IgD-negative memory B cell (primary cell): ENCODE measurements at regions not wholly inside any gene's neighbourhood (a gene's known extent, or its start where the extent isn't known, plus 50 kb on each side); places are given as distances from the start of the nearest gene placed in this dataset.
"Not testable (repeated sequence)": the region's sequence is repeated elsewhere in the genome, so short reads cannot be mapped to it uniquely, and the experiment has no call there.

ENCODE experiments used
- H3K27ac Mint-ChIP-seq, 3 donors: one replicate each; pipeline ENCODE4 v1.8.0; 2020 to 2022; ENCODE audit warnings: mild to moderate bottlenecking in 3 of 3, mixed read lengths in 3 of 3, moderate library complexity in 1 of 3
- H3K27me3 Mint-ChIP-seq: one replicate; pipeline ENCODE4 v1.8.0; 2021; ENCODE audit warnings: mixed read lengths
- H3K36me3 Mint-ChIP-seq: one replicate; pipeline ENCODE4 v1.8.0; 2020; ENCODE audit warnings: mild to moderate bottlenecking, mixed read lengths
- H3K4me1 Mint-ChIP-seq, 3 donors: one replicate each; pipeline ENCODE4 v1.8.0; 2020 to 2022; ENCODE audit warnings: mixed read lengths in 3 of 3, mild to moderate bottlenecking in 1 of 3
- H3K4me3 Mint-ChIP-seq, 4 donors: one replicate each; pipeline ENCODE4 v1.8.0; 2020 to 2022; ENCODE audit warnings: mild to moderate bottlenecking in 4 of 4, mixed read lengths in 4 of 4, moderate library complexity in 3 of 4
- H3K9me3 Mint-ChIP-seq, 3 donors: one replicate each; pipeline ENCODE4 v1.8.0; 2020 to 2021; ENCODE audit warnings: mixed read lengths in 3 of 3, mild to moderate bottlenecking in 1 of 3

- H3K4me1 Mint-ChIP-seq: no peaks in the 10 kb centered on the region
- H3K4me3 Mint-ChIP-seq: no peak overlapping the region
- H3K27ac Mint-ChIP-seq: no peak overlapping the region
Measured at GRCh38 chrX:124719060-124719459, 372.7 kb downstream of the SH2D1A start.

GRCh38 chrX:124720532-124720931 is 374.2 kb downstream of the SH2D1A start:
- Mint-ChIP-seq H3K4me3 (no peak overlapping the region), H3K36me3 (no peaks in the 10 kb centered on the region), H3K9me3 (peaks cover 0 to 2% (median 1%) of the 10 kb centered on the region in 3 donors), H3K27me3 (peaks cover 1% of the 10 kb centered on the region), H3K4me1 (no peaks in the 10 kb centered on the region), H3K27ac (no peak overlapping the region)

More at GRCh38 chrX:124719060-124719459, 372.7 kb downstream of the SH2D1A start:
- H3K27me3 Mint-ChIP-seq: peaks cover 1% of the 10 kb centered on the region
- no peaks in the 10 kb centered on the region for H3K36me3 Mint-ChIP-seq
- peaks cover 0 to 2% (median 1%) of the 10 kb centered on the region in 3 donors for H3K9me3 Mint-ChIP-seq

- peaks cover 2% of the 10 kb centered on the region for H3K27me3 Mint-ChIP-seq
- H3K27ac Mint-ChIP-seq: no peak overlapping the region
- no peaks in the 10 kb centered on the region for H3K36me3 Mint-ChIP-seq
- no peak overlapping the region for H3K4me3 Mint-ChIP-seq
- H3K4me1 Mint-ChIP-seq: peaks cover 0 to 1% (median 0%) of the 10 kb centered on the region in 3 donors
- peaks cover 0 to 2% (median 1%) of the 10 kb centered on the region in 3 donors for H3K9me3 Mint-ChIP-seq
Measured at GRCh38 chrX:124725502-124725901, 379.1 kb downstream of the SH2D1A start.

GRCh38 chrX:124726292-124726691 is 379.9 kb downstream of the SH2D1A start:
- H3K27me3 Mint-ChIP-seq: peaks cover 2% of the 10 kb centered on the region
- peaks cover 0 to 2% (median 1%) of the 10 kb centered on the region in 3 donors for H3K9me3 Mint-ChIP-seq
- no peak overlapping the region for H3K27ac Mint-ChIP-seq
- no peak overlapping the region for H3K4me3 Mint-ChIP-seq
- peaks cover 0 to 1% (median 0%) of the 10 kb centered on the region in 3 donors for H3K4me1 Mint-ChIP-seq
- no peaks in the 10 kb centered on the region for H3K36me3 Mint-ChIP-seq

- Mint-ChIP-seq H3K4me3 (no peak overlapping the region), H3K9me3 (peaks cover 0 to 2% (median 1%) of the 10 kb centered on the region in 3 donors), H3K4me1 (peaks cover 0 to 1% (median 0%) of the 10 kb centered on the region in 3 donors), H3K27ac (no peak overlapping the region), H3K36me3 (no peaks in the 10 kb centered on the region), H3K27me3 (peaks cover 2% of the 10 kb centered on the region)
Measured at GRCh38 chrX:124726881-124727280, 380.5 kb downstream of the SH2D1A start.

GRCh38 chrX:124736553-124737270 is 390.3 kb downstream of the SH2D1A start:
- H3K4me3 Mint-ChIP-seq: no peak overlapping the region
- no peaks in the 10 kb centered on the region for H3K27me3 Mint-ChIP-seq
- no peaks in the 10 kb centered on the region for H3K4me1 Mint-ChIP-seq
- H3K36me3 Mint-ChIP-seq: no peaks in the 10 kb centered on the region
- H3K27ac Mint-ChIP-seq: no peak overlapping the region
- H3K9me3 Mint-ChIP-seq: peaks cover 0 to 4% (median 2%) of the 10 kb centered on the region in 3 donors

- Mint-ChIP-seq H3K4me3 (no peak overlapping the region), H3K4me1 (no peaks in the 10 kb centered on the region), H3K27me3 (no peaks in the 10 kb centered on the region), H3K36me3 (no peaks in the 10 kb centered on the region), H3K9me3 (peaks cover 0 to 2% (median 0%) of the 10 kb centered on the region in 3 donors), H3K27ac (no peak overlapping the region)
Measured at GRCh38 chrX:124737771-124738170, 391.4 kb downstream of the SH2D1A start.

GRCh38 chrX:124747295-124747694 is 400.9 kb downstream of the SH2D1A start:
- no peak overlapping the region for H3K27ac Mint-ChIP-seq
- no peak overlapping the region for H3K4me3 Mint-ChIP-seq
- no peaks in the 10 kb centered on the region for H3K36me3 Mint-ChIP-seq
- no peaks in the 10 kb centered on the region for H3K4me1 Mint-ChIP-seq
- no peaks in the 10 kb centered on the region for H3K27me3 Mint-ChIP-seq
- no peaks in the 10 kb centered on the region for H3K9me3 Mint-ChIP-seq

GRCh38 chrX:124764354-124764753 is 418.0 kb downstream of the SH2D1A start:
- H3K27me3 Mint-ChIP-seq: no peaks in the 10 kb centered on the region
- peaks cover 0 to 2% (median 1%) of the 10 kb centered on the region in 3 donors for H3K9me3 Mint-ChIP-seq
- H3K27ac Mint-ChIP-seq: no peak overlapping the region
- H3K36me3 Mint-ChIP-seq: no peaks in the 10 kb centered on the region
- no peak overlapping the region for H3K4me3 Mint-ChIP-seq
- no peaks in the 10 kb centered on the region for H3K4me1 Mint-ChIP-seq

- no peaks in the 10 kb centered on the region for H3K4me1 Mint-ChIP-seq
- H3K9me3 Mint-ChIP-seq: peaks cover 0 to 2% (median 0%) of the 10 kb centered on the region in 3 donors
- H3K27ac Mint-ChIP-seq: no peak overlapping the region
- no peaks in the 10 kb centered on the region for H3K27me3 Mint-ChIP-seq
- no peaks in the 10 kb centered on the region for H3K36me3 Mint-ChIP-seq
- H3K4me3 Mint-ChIP-seq: no peak overlapping the region
Measured at GRCh38 chrX:124769166-124769565, 422.8 kb downstream of the SH2D1A start.

- H3K4me1 Mint-ChIP-seq: no peaks in the 10 kb centered on the region
- H3K4me3 Mint-ChIP-seq: no peak overlapping the region
- H3K27ac Mint-ChIP-seq: no peak overlapping the region
- H3K36me3 Mint-ChIP-seq: no peaks in the 10 kb centered on the region
- peaks cover 0 to 3% (median 2%) of the 10 kb centered on the region in 3 donors for H3K9me3 Mint-ChIP-seq
- no peaks in the 10 kb centered on the region for H3K27me3 Mint-ChIP-seq
Measured at GRCh38 chrX:124771292-124771691, 424.9 kb downstream of the SH2D1A start.

GRCh38 chrX:124788253-124788652 is 441.9 kb downstream of the SH2D1A start:
- H3K27me3 Mint-ChIP-seq, H3K4me3 Mint-ChIP-seq, H3K4me1 Mint-ChIP-seq, H3K27ac Mint-ChIP-seq, H3K36me3 Mint-ChIP-seq: not testable (repeated sequence)
- peaks cover 2 to 10% (median 8%) of the 10 kb centered on the region in 3 donors for H3K9me3 Mint-ChIP-seq

- H3K27me3 Mint-ChIP-seq, H3K4me3 Mint-ChIP-seq, H3K27ac Mint-ChIP-seq, H3K36me3 Mint-ChIP-seq, H3K4me1 Mint-ChIP-seq: not testable (repeated sequence)
- H3K9me3 Mint-ChIP-seq: peaks cover 2 to 10% (median 8%) of the 10 kb centered on the region in 3 donors
Measured at GRCh38 chrX:124789874-124790273, 443.5 kb downstream of the SH2D1A start.

- no peaks in the 10 kb centered on the region for H3K27me3 Mint-ChIP-seq
- no peak overlapping the region for H3K27ac Mint-ChIP-seq
- peaks cover 2 to 10% (median 8%) of the 10 kb centered on the region in 3 donors for H3K9me3 Mint-ChIP-seq
- peaks cover 0 to 2% (median 0%) of the 10 kb centered on the region in 3 donors for H3K4me1 Mint-ChIP-seq
- H3K4me3 Mint-ChIP-seq: no peak overlapping the region
- no peaks in the 10 kb centered on the region for H3K36me3 Mint-ChIP-seq
Measured at GRCh38 chrX:124791492-124792095, 445.2 kb downstream of the SH2D1A start.

- Mint-ChIP-seq H3K27ac (no peak overlapping the region), H3K27me3 (no peaks in the 10 kb centered on the region), H3K36me3 (no peaks in the 10 kb centered on the region), H3K4me3 (no peak overlapping the region), H3K9me3 (peaks cover 5 to 8% (median 6%) of the 10 kb centered on the region in 3 donors), H3K4me1 (peaks cover 0 to 2% (median 0%) of the 10 kb centered on the region in 3 donors)
Measured at GRCh38 chrX:124796989-124797388, 450.6 kb downstream of the SH2D1A start.

- H3K36me3 Mint-ChIP-seq: no peaks in the 10 kb centered on the region
- H3K9me3 Mint-ChIP-seq: peaks cover 0 to 11% (median 8%) of the 10 kb centered on the region in 3 donors
- H3K27ac Mint-ChIP-seq: no peak overlapping the region
- H3K4me3 Mint-ChIP-seq: no peak overlapping the region
- H3K27me3 Mint-ChIP-seq: no peaks in the 10 kb centered on the region
- H3K4me1 Mint-ChIP-seq: no peaks in the 10 kb centered on the region
Measured at GRCh38 chrX:124804962-124805361, 458.6 kb downstream of the SH2D1A start.
